COLO668 (cell line): ENCODE measurements at regions not wholly inside any gene's neighbourhood (a gene's known extent, or its start where the extent isn't known, plus 50 kb on each side); places are given as distances from the start of the nearest gene placed in this dataset.
A peak's percentile ranks its signal among the peaks of the same experiment; 100 is the strongest.

ENCODE experiments used
- DNase-seq: peaks from one replicate; lab custom pipeline; 2025; ENCODE audit not compliant: unreplicated experiment; lab: John Stamatoyannopoulos, UW

DNA sequence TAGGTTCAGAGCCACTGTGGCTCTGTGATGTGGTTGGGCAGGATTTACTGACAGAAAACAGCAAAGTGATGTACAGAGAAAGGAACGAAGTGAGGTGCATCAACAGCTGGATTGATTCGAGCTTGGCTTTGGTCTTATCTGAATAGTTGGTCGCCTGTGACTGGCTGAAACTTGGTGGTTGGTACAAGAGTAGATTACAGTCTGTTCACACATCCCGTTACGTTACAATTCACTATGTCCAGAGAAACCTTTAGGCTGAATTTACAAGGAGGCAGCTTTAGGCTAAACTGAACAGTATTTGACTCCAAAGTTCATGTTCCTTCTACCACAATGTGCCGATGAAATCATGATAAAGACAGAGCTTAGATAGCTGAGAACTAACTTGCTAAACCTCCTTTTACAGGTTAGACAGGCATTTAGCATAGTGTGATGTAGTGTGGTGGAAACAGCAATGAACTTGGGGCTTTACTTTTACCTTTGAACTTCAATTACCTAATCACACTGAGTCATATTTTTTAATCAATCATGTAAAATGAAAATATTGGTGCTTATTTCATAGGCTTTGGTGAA is 210.2 kb upstream of the PUM3 start:
- DNase-seq, result no peak

DNA sequence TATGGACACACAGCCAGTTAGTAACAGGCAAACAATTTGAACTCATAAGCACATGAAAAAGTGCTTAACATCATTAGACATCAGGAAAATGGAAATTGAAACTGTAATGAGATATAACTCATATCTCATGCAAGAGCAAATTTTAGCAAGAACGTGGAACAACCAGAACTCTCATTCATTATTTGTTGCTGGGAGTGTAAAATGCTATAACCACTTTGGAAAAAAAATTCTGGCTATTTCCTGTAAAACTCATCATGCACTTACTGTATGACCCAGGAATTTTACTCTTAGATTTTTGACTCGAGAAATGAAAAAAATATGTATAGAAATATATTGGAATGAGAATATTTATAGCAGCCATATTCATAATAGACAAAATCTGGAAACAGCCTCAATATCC is 205.7 kb upstream of the PUM3 start:
- no peak for DNase-seq

DNA sequence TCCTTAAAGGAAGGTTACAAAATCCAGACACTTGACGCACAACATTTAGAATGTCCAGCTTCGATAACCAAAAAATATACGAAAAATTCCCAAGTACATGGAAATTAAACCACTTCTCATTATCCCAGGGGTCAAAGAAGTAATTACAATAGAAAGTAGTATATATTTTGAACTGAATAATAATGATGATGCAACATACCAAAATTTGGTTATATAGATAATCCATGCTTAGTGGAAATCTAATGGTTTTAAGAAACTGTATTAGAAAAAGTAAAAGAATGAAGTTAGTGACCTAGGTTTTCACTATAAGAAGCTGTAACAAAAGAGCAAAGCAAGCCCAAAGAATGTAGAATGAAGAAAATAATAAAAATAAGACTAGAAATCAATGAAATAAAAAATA is 204.0 kb upstream of the PUM3 start:
- DNase-seq, result no peak

DNA sequence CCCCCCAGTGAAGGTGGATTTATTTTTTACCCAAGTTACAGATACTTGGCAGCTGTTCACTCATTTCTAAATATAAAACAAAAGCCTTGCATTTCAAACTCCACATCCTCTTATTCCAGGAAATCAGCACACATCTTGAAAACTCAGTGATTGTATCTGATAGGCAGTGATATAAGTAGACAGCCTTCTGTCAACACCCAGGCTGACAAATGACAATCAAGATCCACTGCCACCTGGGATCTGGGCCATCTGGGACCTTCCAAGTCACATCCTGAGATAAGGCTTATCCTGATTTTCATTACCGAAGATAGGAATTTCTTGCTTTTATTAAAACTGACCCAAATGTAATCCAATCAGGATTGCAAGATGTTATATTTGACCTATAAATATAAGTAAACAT is 201.3 kb upstream of the PUM3 start:
- DNase-seq, result no peak

DNA sequence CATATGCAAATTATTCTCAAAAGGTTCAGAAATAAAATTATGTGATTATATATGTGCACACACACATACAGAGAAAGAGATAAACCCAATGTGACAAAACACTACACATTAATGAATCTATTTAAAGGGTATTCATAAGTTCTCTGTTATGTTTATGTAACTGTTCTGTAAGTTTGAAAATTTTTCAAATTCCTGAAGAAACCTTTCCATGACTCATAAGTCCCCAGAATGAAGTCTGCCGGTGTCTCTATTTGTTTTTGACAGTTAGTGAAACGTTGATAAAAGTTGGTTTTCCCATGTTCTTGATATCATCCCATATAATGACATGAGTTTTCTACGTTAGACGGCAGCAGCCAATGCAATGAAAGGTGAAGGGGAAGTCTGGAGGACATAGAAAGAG is 199.5 kb upstream of the PUM3 start:
- no peak for DNase-seq

DNA sequence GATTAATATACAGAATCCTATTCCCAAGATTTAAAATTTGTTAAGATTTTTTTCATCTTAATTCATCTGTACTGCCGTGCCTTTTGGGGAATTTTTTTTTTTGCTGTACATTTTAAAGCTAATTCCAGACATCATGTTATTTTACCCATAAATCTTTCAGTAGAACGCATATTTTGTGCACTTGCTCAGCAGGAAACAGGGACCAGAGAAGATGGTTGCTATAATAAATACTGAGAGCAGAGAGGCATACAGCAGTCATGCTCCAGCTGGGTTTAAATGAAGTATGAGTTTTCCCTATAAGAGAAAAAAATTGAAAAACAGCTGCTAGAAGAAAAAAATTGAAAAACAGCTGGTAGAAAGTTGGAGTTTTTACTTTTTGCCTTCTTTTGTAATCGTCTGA is 196.9 kb upstream of the PUM3 start:
- DNase-seq, result no peak

DNA sequence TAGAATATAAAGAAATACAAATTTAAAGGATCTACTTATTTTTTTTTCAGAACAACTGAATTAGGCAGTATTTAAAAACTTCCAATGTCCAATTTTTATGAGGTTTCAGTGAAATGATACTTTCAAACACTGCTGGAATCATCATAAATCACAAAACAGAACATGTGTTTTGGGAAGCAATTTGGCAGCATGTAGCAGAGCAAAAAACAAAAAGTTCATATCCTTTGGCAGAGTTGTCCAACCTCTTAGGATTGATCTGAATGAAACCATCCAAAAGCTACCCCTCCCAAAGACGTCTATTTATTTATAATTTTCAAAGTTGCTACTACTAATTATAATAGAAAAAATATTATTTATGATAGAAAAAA is 192.4 kb upstream of the PUM3 start:
- DNase-seq, result no peak

DNA sequence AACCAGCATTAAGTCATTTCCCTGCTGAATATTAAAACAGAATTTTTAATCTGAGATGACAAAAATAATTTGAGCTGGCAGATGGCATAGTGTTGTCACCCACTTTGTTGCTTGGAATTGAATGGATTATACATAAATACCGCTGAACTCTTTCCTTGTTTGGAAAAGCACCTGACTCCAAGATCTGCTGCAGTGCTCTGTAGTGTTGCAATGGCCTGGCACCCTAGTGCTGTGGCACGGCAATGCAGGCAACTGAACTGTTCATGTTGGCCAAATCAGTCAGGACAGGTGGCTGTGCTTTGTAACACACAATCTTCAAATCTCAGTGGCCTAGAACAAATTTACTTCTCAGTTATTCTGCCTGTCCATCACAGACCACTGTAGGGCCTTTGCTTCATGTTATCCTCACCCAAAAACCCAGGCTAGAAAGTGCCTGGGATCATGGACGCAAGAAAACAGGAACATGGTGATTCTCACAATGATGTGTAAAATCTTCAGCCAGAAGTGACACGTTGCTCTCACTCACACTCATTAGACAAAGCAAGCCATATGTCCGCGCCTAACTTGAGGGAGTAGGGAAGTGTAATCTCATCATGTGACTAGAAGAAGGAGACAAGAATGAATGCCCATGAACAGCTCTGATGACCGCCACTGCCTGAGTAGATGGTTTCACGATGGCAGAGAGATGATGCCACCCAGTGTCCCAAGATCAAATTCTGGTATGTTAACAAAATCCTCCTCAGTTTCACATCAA is 191.9 kb upstream of the PUM3 start:
- DNase-seq, result no peak

DNA sequence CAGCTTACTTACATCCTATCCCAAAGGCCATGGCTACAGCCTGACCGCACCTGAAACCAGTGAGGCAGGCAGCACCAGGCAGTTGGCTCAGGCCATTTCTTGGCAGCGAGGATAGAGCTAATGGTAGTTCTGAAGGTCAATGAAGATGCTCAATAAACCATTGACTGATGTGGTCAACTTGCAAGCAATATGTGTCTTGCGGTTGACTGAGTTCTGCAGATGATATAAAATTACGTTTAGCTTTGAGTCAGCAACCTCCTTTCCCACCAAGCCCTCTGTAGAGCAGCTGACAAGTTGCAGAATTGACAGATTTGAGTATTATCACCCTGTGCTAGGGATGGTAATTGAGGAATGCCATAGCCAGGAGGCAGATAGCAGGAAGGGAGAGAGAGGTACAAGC is 189.0 kb upstream of the PUM3 start:
- DNase-seq, result no peak

DNA sequence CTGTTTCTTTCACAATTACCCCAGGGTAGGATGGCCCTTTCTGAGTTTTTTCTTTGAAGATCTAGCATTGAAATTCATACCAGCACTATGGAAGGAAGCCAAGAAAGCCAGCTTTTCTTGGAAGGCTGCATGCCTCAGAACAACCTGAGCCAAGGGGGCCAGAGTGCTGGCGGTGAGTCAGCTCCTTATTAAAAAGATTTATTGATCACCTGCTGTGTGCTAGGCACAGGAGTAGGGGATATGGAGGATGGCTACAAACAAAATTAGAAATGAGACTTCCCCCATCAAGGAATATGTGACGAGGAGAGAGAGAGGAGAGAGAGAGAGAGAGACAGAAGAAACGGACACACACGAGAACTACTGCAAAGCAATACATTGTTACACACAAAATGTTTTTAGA is 184.6 kb upstream of the PUM3 start:
- no peak for DNase-seq

DNA sequence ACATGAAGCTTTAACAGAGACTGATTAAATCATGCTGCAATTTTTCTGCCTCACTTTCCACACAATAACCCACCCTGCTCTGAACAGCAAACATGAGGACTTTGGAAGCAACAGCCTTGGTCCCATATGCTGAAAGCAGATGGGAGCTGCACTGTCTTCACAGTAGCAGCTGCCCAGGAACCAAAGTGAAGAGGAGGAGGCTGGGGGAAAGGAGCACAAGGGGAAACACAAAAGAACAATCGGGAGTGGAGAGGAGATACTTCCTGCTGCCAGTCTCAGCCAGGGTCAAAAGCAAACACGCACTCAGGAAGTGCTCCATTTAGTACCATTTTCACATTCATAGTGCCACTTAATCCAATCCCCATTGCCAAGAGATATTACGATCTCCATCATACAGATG is 183.3 kb upstream of the PUM3 start:
- peak; percentile 11 for DNase-seq

DNA sequence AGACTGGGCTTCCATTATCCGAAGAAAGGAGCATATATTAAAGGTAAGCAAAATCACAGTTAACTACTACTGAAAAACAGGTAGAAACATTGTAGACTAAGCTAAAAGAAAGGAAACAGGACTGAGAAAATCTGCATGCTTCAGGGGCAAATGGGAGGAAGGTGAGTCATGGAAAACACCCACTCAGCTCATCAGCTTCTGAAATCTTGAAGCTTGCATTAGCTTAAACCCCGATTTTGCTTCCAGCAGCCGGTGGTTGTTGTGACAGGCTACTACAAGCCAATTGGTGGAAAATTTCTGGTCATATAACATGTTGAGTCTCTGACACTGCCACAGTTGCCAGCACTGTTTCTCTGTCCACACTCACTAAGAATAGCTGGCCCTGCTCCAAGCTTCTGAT is 179.6 kb upstream of the PUM3 start:
- no peak for DNase-seq

DNA sequence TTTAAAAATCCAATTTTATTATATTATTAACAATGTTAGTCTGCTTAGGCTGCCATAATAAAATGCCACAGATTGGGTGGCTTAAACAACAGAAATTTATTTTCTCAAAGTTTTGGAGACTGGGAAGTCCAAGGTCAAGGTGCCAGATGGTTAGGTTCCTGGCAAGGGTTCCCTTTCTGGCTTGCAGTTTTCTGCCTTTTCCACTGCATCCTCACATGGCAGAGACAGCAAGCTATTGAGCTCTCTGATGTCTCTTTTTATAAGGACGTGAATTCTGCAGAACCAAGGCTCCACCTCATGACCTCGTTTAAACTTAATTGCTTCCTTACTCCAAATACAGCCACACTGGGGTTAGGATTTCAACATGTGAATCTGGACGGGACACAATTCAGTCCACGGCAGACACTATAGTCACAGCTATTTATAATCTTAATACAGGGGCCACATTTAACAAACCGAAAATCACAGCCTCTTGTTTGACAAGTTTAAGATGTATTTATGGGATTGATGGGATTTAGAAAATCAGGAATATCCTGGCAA is 174.9 kb upstream of the PUM3 start:
- DNase-seq, result no peak

DNA sequence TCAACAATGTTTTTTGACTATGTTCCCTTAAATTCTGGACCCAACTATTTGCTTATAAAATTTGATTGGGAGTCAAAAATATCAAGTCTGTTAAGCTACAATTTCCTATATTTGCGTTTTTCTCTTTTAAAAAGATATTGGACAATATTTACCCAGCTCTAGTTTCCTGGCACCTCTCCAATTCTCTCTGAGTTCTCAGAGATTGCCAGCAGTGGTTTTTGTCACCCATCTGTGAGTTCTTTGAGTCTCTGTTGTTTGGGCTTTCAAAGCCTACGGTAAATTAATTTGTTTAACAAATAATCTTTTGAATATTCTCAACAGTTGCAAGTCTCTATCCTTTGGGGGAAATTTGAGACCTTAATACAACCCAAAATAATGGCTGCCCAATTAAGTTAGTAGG is 174.2 kb upstream of the PUM3 start:
- DNase-seq, result no peak

DNA sequence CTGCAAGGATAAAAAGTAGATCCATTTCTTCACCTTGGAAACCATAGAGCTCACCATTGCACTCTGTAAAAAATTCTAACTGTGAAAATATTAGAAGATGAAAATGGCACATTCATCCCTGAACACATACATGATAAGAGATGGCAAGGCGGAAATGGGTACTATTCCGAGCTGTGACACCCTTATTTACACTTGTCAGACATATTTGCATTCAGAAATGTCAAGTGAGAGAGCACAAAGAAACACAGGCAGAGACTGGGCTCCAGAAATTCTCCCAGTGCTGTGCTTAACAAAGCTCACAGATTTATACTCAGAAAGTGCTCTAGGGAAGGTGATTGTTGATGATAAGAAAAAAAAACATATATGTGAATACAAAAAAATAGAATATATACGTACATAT is 170.3 kb upstream of the PUM3 start:
- DNase-seq, result no peak

DNA sequence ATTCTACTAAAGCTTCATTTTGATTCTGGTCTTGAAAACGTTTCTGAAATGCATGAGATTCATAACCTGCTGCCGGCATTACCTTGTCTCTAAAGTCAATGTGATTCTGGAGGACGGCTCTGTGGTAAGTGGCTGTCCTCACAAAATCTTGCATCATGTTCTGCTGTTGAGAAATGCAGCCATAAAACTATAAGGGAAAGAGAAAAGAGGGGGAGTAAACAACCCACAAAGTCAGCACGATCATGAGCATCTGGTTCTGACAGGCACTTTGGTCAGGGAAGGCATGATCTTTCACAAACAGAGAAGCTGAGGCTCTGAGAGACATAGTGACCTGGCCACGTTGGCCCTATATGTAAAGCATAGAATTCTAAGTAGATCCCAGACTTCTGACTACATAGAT is 168.9 kb upstream of the PUM3 start:
- DNase-seq, result no peak

DNA sequence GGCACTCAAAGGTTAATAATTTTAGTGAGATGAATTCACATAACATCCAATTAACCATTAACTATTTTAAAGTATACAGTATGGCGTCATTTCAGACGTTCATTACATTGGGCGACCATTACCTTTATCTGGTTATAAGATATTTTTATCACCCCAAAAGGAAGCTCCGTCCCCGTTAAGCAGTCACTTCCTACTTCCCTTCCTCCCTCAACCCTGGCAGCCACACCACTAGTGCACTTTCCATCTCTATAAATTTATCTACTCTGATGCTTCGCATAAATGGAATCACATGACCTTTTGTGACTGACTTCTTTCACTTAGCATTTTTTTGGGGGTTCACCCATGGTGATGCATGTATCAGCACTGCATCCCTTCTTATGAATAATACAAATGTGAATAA is 168.3 kb upstream of the PUM3 start:
- no peak for DNase-seq

DNA sequence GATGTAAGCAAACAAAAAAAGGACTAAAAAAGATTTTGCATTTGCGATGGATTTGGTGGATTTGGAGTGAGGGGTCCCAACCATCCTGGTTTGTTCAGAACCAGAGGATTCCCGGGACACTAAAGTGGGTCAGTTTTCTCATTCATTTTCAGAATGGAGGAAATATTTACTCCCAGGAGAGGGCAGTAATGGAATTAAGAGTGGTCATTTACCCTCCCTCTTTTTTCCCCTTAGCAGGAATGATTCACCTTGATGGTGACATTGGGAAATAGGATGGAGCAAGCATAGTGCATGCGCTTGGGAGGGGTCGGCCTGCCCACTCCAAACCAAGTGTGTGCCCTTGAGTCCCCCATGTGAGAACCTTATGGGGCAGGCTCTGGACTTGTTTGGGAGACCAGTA is 164.2 kb upstream of the PUM3 start:
- no peak for DNase-seq

DNA sequence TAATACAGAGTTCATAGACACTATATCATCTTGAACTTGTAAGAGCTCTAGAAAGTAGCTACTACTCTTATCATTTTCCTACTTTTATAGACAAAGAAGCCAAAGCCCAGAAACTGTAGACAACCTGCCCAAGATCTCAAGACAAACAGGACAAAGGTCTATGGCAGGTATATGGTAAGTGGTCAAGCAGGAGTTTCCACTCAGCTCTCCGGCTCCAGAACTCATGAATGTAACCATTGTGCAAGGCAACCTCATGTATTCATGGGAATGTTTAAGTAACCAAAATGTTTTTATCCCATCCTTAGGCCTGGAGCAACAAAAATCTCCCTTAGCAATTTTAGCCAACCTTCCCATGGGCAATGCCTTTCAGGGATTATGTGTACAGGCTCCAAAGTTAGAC is 163.4 kb upstream of the PUM3 start:
- DNase-seq, result no peak

DNA sequence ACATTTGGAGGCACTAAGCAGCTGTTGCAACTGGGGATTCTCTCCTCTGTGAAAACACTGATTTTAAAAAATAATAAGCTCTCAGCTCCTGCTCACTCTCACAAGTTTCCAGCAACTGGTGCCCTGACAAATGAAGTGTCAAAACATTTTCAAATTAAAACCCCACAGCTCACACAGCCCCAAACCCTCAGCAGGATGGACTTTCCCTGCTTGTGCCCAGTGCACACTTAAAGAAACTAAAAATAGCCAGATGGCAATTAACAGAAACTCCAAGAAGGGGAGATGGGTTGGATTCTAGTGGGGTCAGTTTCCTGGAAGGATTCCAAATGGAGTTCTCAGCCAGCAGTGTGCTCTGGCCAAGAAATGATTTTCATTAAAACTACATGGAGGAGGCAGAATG is 163.0 kb upstream of the PUM3 start:
- no peak for DNase-seq

DNA sequence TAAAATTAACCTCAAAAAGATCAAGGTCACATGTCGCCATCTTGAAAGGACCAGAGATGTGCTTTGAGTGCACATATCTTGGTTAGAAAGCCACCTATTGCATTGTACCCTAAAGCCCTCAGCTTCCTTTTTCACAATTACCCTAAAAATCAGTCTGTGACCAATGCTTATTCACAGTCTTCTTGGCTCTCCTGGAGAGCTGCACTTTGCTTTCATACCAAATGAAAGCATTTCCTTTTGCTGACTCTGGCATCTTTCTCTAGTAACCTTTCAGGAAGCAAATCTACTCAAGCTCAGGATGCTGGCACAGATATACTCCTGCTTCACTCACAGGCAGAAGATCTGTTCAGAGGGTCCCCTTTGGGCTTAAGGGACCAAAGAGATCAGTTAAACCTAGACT is 160.7 kb upstream of the PUM3 start:
- DNase-seq, result no peak

DNA sequence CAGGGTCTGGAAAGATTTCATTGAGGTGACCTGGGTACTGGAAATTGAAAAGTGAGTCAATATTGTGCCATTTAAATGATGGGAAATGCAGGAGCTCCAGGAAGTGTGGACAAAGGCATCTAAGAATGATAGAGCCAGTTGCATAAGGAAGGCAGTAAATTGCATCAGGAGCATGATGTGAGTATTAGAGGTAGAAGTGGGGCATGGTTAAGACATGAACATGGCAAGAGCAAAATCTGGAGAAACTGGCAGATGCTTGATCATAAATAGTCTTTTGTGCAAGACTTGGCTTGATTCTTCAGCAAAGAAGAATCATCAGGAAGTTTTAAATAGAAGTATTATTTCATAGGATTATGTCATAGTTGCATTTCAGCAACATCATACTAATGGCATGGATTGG is 157.4 kb upstream of the PUM3 start:
- no peak for DNase-seq

DNA sequence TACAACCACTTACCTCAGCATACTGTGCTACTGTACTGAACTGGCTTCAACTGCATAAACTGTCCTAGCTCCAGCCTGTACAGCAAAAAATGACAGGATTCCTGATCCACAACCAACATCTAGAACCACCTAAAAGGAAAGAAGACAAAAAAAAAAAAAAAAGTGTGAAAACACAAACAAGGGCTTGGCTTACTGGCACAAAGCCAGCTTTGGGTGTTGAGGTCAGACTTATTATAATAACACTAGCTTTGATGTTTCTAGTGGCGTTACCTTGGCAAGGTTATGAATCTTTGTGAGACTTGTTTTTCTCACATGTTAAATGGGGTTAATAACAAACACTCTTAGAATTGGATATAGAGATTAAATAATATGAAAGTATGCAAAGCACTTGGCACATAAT is 148.5 kb upstream of the PUM3 start:
- DNase-seq, result peak; percentile 14
